Prostate gland (tissue), 2 donors: ENCODE measurements at regions not wholly inside any gene's neighbourhood (a gene's known extent, or its start where the extent isn't known, plus 50 kb on each side); places are given as distances from the start of the nearest gene placed in this dataset.
A peak's percentile ranks its signal among the peaks of the same experiment; 100 is the strongest.

ENCODE experiments used
- DNase-seq: peaks from one replicate; pipeline ENCODE4 v3.0.0-alpha.2; 2019; ENCODE audit warnings: low spot score
- H3K27ac ChIP-seq, 2 donors: fragments of 200-600 bp; sonication (generic); 2 replicates each; pipeline ENCODE4 v1.5.1; 2017 to 2019
- H3K27me3 ChIP-seq: fragments of 200-600 bp; sonication (generic); replicated peaks from 2 replicates; pipeline ENCODE4 v1.5.1; 2019; ENCODE audit not compliant: insufficient read depth
- H3K36me3 ChIP-seq, 2 donors: fragments of 200-600 bp; sonication (generic); 1 replicate in 1 of 2; 2 replicates in 1 of 2; pipeline versions ENCODE4 v1.5.1 to v1.8.1; 2017 to 2019
- H3K4me1 ChIP-seq: fragments of 200-600 bp; sonication (generic); replicated peaks from 2 replicates; pipeline ENCODE4 v1.5.1; 2019
- H3K4me3 ChIP-seq, 2 donors: fragments of 200-600 bp; sonication (generic); 2 replicates each; pipeline ENCODE4 v1.5.1; 2017 to 2019
- H3K9me3 ChIP-seq: fragments of 200-600 bp; sonication (generic); 2 replicates; pipeline ENCODE4 v1.5.1; 2017
- POLR2A ChIP-seq: fragments of 450-650 bp; IDR thresholded peaks from one replicate; pipeline ENCODE4 v1.6.1; 2016; ENCODE audit warnings: antibody characterized with exemption, mild to moderate bottlenecking
- POLR2AphosphoS5 ChIP-seq: sonication (generic); formaldehyde crosslinking; IDR thresholded peaks from one replicate; pipeline ENCODE4 v1.6.1; 2017; ENCODE audit warnings: antibody characterized with exemption
- WGBS: methylation state at CpG from one replicate; pipeline ENCODE4 v1.1.5; 2018; 5-methylcytosine and 5-hydroxymethylcytosine counted together
- intact Hi-C: fragments of 100-400 bp; cut with DNase I; formaldehyde crosslinking; loops from one replicate; pipeline ENCODE4 v1.14.2; 2022
- TF ChIP-seq, protein P1 (sequence below), 4 experiments: fragments of 200-600 bp in 2 of 4; fragments of 450-650 bp in 2 of 4; sonication (generic) in 2 of 4; IDR thresholded peaks; 1 replicate in 3 of 4; 2 replicates in 1 of 4; pipeline ENCODE4 v1.5.1; 2016 to 2019; ENCODE audit warnings: antibody characterized with exemption in 4 of 4, mild to moderate bottlenecking in 2 of 4, moderate library complexity in 2 of 4

- WGBS = 53% methylated on average over 5 of the region's 5 CpGs
- TF ChIP-seq POLR2AphosphoS5 (no peak), POLR2A (no peak)
- TF ChIP-seq, protein P1, sequence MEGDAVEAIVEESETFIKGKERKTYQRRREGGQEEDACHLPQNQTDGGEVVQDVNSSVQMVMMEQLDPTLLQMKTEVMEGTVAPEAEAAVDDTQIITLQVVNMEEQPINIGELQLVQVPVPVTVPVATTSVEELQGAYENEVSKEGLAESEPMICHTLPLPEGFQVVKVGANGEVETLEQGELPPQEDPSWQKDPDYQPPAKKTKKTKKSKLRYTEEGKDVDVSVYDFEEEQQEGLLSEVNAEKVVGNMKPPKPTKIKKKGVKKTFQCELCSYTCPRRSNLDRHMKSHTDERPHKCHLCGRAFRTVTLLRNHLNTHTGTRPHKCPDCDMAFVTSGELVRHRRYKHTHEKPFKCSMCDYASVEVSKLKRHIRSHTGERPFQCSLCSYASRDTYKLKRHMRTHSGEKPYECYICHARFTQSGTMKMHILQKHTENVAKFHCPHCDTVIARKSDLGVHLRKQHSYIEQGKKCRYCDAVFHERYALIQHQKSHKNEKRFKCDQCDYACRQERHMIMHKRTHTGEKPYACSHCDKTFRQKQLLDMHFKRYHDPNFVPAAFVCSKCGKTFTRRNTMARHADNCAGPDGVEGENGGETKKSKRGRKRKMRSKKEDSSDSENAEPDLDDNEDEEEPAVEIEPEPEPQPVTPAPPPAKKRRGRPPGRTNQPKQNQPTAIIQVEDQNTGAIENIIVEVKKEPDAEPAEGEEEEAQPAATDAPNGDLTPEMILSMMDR (IDR thresholded peaks at IDR 0.05) = no peak
Measured at GRCh38 chr2:19048593-19049266, 309.7 kb downstream of the OSR1 start.

DNA sequence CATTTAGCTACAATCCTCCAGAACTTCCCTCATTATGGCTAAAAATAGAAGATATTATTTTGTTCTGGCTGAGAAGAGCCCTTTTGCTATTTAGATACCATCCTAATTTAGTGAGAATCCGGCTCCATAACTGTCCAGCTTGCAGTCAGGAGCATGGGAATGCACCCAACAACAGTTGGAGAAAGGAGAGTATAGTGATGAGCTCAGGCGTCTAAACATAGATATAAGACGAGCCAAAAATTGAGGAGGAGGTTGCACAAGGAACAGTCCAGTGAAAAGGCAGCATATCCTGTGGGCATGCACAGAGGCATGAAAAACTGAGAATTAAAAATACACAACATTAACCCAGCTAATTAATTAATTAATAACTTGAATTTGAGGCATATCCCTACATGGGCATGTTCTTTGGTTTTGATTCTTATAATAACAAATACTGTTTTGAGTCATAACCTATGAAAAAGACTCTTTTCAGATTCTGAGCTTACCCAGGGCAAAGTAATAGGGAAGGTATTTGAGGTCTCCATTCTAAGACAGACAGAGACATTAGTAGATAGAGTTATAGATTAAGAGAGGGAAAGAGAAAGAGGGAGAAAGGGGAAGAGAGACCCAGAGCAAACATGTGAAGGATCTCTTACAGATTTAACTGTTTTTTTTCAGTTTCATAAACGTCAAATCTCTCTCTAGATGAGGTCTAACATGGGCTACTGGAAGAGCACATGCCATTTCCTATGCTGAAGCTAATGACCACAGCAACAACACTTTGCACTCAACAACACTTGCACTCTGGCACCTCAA lies 311.2 kb downstream of the OSR1 start:
- no peak for DNase-seq

More at GRCh38 chr2:19048593-19049266, 309.7 kb downstream of the OSR1 start:
- Histone ChIP-seq H3K36me3 (no peaks in the 10 kb centered on the region), H3K27me3 (no peaks in the 10 kb centered on the region), H3K27ac (no peak overlapping the region), H3K4me3 (no peak overlapping the region), H3K9me3 (no peaks in the 10 kb centered on the region), H3K4me1 (no peaks in the 10 kb centered on the region)
- DNase-seq = peak; percentile 25
- intact Hi-C loops = no loop called here

DNA sequence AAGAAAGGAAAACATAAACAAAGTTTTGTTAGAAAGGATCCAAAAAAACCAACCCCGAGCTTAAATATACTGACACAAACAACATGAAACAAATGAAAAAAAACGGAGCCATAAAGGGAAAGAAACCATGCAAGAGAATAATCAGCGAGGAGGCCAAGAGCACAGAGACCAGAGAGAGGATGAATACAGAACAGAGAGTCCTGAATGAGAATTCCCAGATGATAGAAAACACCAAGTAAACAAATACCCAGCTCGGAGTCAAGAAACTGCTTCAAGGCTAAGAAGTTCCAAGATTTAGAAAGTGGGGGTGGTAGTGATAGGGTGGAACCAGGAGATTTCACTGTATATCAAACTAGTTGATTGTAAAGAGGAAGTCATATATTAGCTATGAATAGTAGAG lies 313.3 kb downstream of the OSR1 start:
- H3K27me3 ChIP-seq = no peaks in the 10 kb centered on the region
- no peaks in the 10 kb centered on the region for H3K4me1 ChIP-seq
- intact Hi-C loops = no loop called here
- no peaks in the 10 kb centered on the region for H3K9me3 ChIP-seq
- no peak overlapping the region for H3K4me3 ChIP-seq
- H3K27ac ChIP-seq = no peak overlapping the region
- no peak for DNase-seq
- TF ChIP-seq POLR2A (no peak), POLR2AphosphoS5 (no peak)
- TF ChIP-seq, protein P1 (IDR thresholded peaks at IDR 0.05) = no peak
- no peaks in the 10 kb centered on the region for H3K36me3 ChIP-seq
- WGBS = 70% methylated on average over 4 of the region's 4 CpGs

More for the DNA sequence above, 311.2 kb downstream of the OSR1 start:
- 72% methylated on average over 4 of the region's 4 CpGs for WGBS
- peak; percentile 8 for TF ChIP-seq POLR2AphosphoS5
- TF ChIP-seq POLR2A = no peak
- TF ChIP-seq, protein P1 (IDR thresholded peaks at IDR 0.05) = no peak
- no peak overlapping the region for H3K27ac ChIP-seq
- H3K4me1 ChIP-seq = no peaks in the 10 kb centered on the region
- intact Hi-C loops = no loop called here
- no peaks in the 10 kb centered on the region for H3K36me3 ChIP-seq
- H3K9me3 ChIP-seq = no peaks in the 10 kb centered on the region
- no peak overlapping the region for H3K4me3 ChIP-seq
- no peaks in the 10 kb centered on the region for H3K27me3 ChIP-seq

- Histone ChIP-seq H3K4me1 (no peaks in the 10 kb centered on the region), H3K4me3 (no peak overlapping the region), H3K9me3 (no peaks in the 10 kb centered on the region), H3K36me3 (no peaks in the 10 kb centered on the region), H3K27me3 (no peaks in the 10 kb centered on the region), H3K27ac (no peak overlapping the region)
- 95% methylated on average over 2 of the region's 2 CpGs for WGBS
- intact Hi-C loops = no loop called here
- no peak for TF ChIP-seq POLR2A
- TF ChIP-seq, protein P1 (IDR thresholded peaks at IDR 0.05) = no peak
- no peak for TF ChIP-seq POLR2AphosphoS5
- DNase-seq = no peak
Measured at GRCh38 chr2:19043893-19044292, 314.5 kb downstream of the OSR1 start.
